Sigmoid colon (tissue), 3 donors: ENCODE measurements at regions not wholly inside any gene's neighbourhood (a gene's known extent, or its start where the extent isn't known, plus 50 kb on each side); places are given as distances from the start of the nearest gene placed in this dataset.

Source experiments
- CTCF ChIP-seq, 4 experiments: fragments of 450-650 bp in 3 of 4; fragments of 200-600 bp in 1 of 4; IDR thresholded peaks; one replicate each; pipeline ENCODE4 v1.5.1; 2016 to 2019; ENCODE audit warnings: antibody characterized with exemption in 4 of 4, mild to moderate bottlenecking in 3 of 4, moderate library complexity in 2 of 4
- POLR2A ChIP-seq, 2 donors: fragments of 450-650 bp; IDR thresholded peaks; one replicate each; pipeline ENCODE4 v1.6.1; 2016; ENCODE audit warnings: antibody characterized with exemption in 2 of 2, mild to moderate bottlenecking in 2 of 2, moderate library complexity in 2 of 2

- no peak for TF ChIP-seq POLR2A (IDR thresholded peaks at IDR 0.05)
- TF ChIP-seq CTCF (IDR thresholded peaks at IDR 0.05) = no peak
These were observed 168.0 kb upstream of the DIPK2B start for GRCh38 chrX:45368705-45369104.
